ENCODE measurements at regions not wholly inside any gene's neighbourhood (a gene's known extent, or its start where the extent isn't known, plus 50 kb on each side); places are given as distances from the start of the nearest gene placed in this dataset.
"Not testable (repeated sequence)": the region's sequence is repeated elsewhere in the genome, so short reads cannot be mapped to it uniquely, and the experiment has no call there.

- DNase-seq = no peak
Observed at GRCh38 chr7:81420526-81421226, 349.2 kb downstream of the HGF start.

- DNase-seq = no peak
Observed at GRCh38 chr7:81419731-81420130, 350.1 kb downstream of the HGF start.

GRCh38 chr7:81416659-81417058 is 353.2 kb downstream of the HGF start:
- DNase-seq = no peak

- DNase-seq = no peak
Observed at GRCh38 chr7:81415181-81415580, 354.7 kb downstream of the HGF start.

- DNase-seq = no peak
Observed at GRCh38 chr7:81414411-81414810, 355.4 kb downstream of the HGF start.

GRCh38 chr7:81410471-81411117 is 359.3 kb downstream of the HGF start:
- no peak for DNase-seq

- DNase-seq = no peak
Observed at GRCh38 chr7:81408728-81409127, 361.1 kb downstream of the HGF start.

- DNase-seq = no peak
Observed at GRCh38 chr7:81407094-81407493, 362.8 kb downstream of the HGF start.

GRCh38 chr7:81404669-81405068 is 365.2 kb downstream of the HGF start:
- DNase-seq = no peak

GRCh38 chr7:81402227-81402626 is 367.6 kb downstream of the HGF start:
- no peak for DNase-seq

GRCh38 chr7:81399471-81399870 is 370.4 kb downstream of the HGF start:
- no peak for DNase-seq

- no peak for DNase-seq
Observed at GRCh38 chr7:81394029-81394428, 375.8 kb downstream of the HGF start.

- no peak for DNase-seq
Observed at GRCh38 chr7:81393018-81393417, 376.8 kb downstream of the HGF start.

GRCh38 chr7:81385370-81385769 is 384.5 kb downstream of the HGF start:
- DNase-seq = no peak

GRCh38 chr7:81383846-81384245 is 386.0 kb downstream of the HGF start:
- DNase-seq = no peak

GRCh38 chr7:81374641-81375040 is 395.2 kb downstream of the HGF start:
- DNase-seq = not testable (repeated sequence)

- DNase-seq = no peak
Observed at GRCh38 chr7:81370822-81371221, 399.0 kb downstream of the HGF start.

- no peak for DNase-seq
Observed at GRCh38 chr7:81367326-81367931, 402.4 kb downstream of the HGF start.

GRCh38 chr7:81366546-81366945 is 403.3 kb downstream of the HGF start:
- no peak for DNase-seq

- no peak for DNase-seq
Observed at GRCh38 chr7:81361769-81362312, 408.0 kb downstream of the HGF start.

GRCh38 chr7:81355911-81356310 is 413.9 kb downstream of the HGF start:
- no peak for DNase-seq

- DNase-seq = no peak
Observed at GRCh38 chr7:81349044-81349443, 420.8 kb downstream of the HGF start.

- DNase-seq = no peak
Observed at GRCh38 chr7:81339946-81340345, 421.1 kb upstream of the SEMA3C start.

- DNase-seq = no peak
Observed at GRCh38 chr7:81333536-81333935, 414.7 kb upstream of the SEMA3C start.
